Right lobe of liver (tissue), 6 donors: ENCODE measurements at regions not wholly inside any gene's neighbourhood (a gene's known extent, or its start where the extent isn't known, plus 50 kb on each side); places are given as distances from the start of the nearest gene placed in this dataset.

ENCODE experiments used
- ATAC-seq, 4 donors: fragments of 200-7000 bp; cut with Tn5 transposase; one replicate each; pipeline ENCODE4 v1.9.1; 2020; ENCODE audit warnings: mild to moderate bottlenecking in 4 of 4, moderate library complexity in 4 of 4
- DNase-seq, 3 donors: peaks; one replicate each; pipeline ENCODE4 v3.0.0-alpha.2; 2020
- H3K27ac ChIP-seq, 3 donors: fragments of 200-600 bp; one replicate each; pipeline ENCODE4 v1.8.0; 2022
- H3K27me3 ChIP-seq, 2 donors: fragments of 200-600 bp; one replicate each; pipeline ENCODE4 v1.8.0; 2022
- H3K36me3 ChIP-seq, 4 donors: fragments of 200-600 bp; sonication (generic) in 1 of 4; one replicate each; pipeline versions ENCODE4 v1.5.1 to v1.8.0; 2017 to 2022; ENCODE audit warnings: control low read depth in 1 of 4
- H3K4me1 ChIP-seq, 4 donors: fragments of 200-600 bp; sonication (generic) in 1 of 4; one replicate each; pipeline versions ENCODE4 v1.5.1 to v1.8.0; 2017 to 2022; ENCODE audit warnings: control low read depth in 1 of 4
- H3K4me3 ChIP-seq, 3 donors: fragments of 200-600 bp; one replicate each; pipeline ENCODE4 v1.8.0; 2022
- H3K9me3 ChIP-seq, 4 donors: fragments of 200-600 bp; sonication (generic) in 1 of 4; one replicate each; pipeline versions ENCODE4 v1.5.1 to v1.8.0; 2017 to 2022; ENCODE audit warnings: control low read depth in 1 of 4
- CTCF ChIP-seq, 4 donors: fragments of 200-600 bp in 3 of 4; fragments of 450-650 bp in 1 of 4; IDR thresholded peaks; one replicate each; pipeline versions ENCODE4 v1.5.1 to v1.8.0; 2016 to 2022; ENCODE audit warnings: antibody characterized with exemption in 4 of 4, mild to moderate bottlenecking in 2 of 4
- POLR2A ChIP-seq: fragments of 450-650 bp; IDR thresholded peaks from one replicate; pipeline ENCODE4 v1.6.1; 2017; ENCODE audit warnings: antibody characterized with exemption, mild to moderate bottlenecking
- WGBS: methylation state at CpG from one replicate; pipeline ENCODE4 v1.1.6; 2018; ENCODE audit warnings: low coverage, low lambda C conversion rate; ENCODE audit not compliant: insufficient coverage; ENCODE audit errors: missing lambda C conversion rate; 5-methylcytosine and 5-hydroxymethylcytosine counted together
- intact Hi-C, 2 donors: fragments of 100-400 bp; cut with DNase I; formaldehyde crosslinking; loops; one replicate each; pipeline versions ENCODE4 v1.11.2 to v1.14.1; 2022
- donor health status: DM: no; HTN: yes; CAD: no.
- donor health status: DM: no; HTN: no; CAD: no.
- donor health status: DM: no; HTN: no; CAD: no.
- donor health status: DM: no; HTN: yes; CAD: no.
- donor health status: DM: no; HTN: yes; CAD: no.

GRCh38 chr13:34591900-34592529 is 350.1 kb upstream of the NBEA start:
- Histone ChIP-seq H3K4me1 (no peaks in the 10 kb centered on the region), H3K4me3 (no peak overlapping the region), H3K9me3 (no peaks in the 10 kb centered on the region), H3K36me3 (no peaks in the 10 kb centered on the region), H3K27me3 (no peaks in the 10 kb centered on the region), H3K27ac (no peak overlapping the region)
- intact Hi-C loops = no loop called here
- TF ChIP-seq CTCF (IDR thresholded peaks at IDR 0.05) (no peak), POLR2A (no peak)
- DNase-seq (no peak), ATAC-seq (no peak)
- 60% methylated on average over 2 of the region's 2 CpGs for WGBS

GRCh38 chr13:34593658-34594057 is 348.4 kb upstream of the NBEA start:
- DNase-seq = no peak
- ATAC-seq = no peak
- Histone ChIP-seq H3K36me3 (no peaks in the 10 kb centered on the region), H3K4me3 (no peak overlapping the region), H3K27ac (no peak overlapping the region), H3K27me3 (no peaks in the 10 kb centered on the region), H3K9me3 (no peaks in the 10 kb centered on the region), H3K4me1 (no peaks in the 10 kb centered on the region)
- WGBS = 100% methylated on average over 1 of the region's 1 CpG
- TF ChIP-seq POLR2A = no peak
- no peak for TF ChIP-seq CTCF (IDR thresholded peaks at IDR 0.05)
- intact Hi-C loops = no loop called here

GRCh38 chr13:34594507-34594906 is 347.6 kb upstream of the NBEA start:
- no peaks in the 10 kb centered on the region for H3K27me3 ChIP-seq
- no peak overlapping the region for H3K27ac ChIP-seq
- intact Hi-C loops = no loop called here
- H3K4me1 ChIP-seq = no peaks in the 10 kb centered on the region
- 73% methylated on average over 5 of the region's 5 CpGs for WGBS
- H3K4me3 ChIP-seq = no peak overlapping the region
- ATAC-seq (no peak), DNase-seq (no peak)
- no peaks in the 10 kb centered on the region for H3K36me3 ChIP-seq
- TF ChIP-seq POLR2A = no peak
- no peak for TF ChIP-seq CTCF (IDR thresholded peaks at IDR 0.05)
- no peaks in the 10 kb centered on the region for H3K9me3 ChIP-seq

GRCh38 chr13:34608331-34608730 is 333.7 kb upstream of the NBEA start:
- intact Hi-C loops = no loop called here
- Histone ChIP-seq H3K27ac (no peak overlapping the region), H3K27me3 (no peaks in the 10 kb centered on the region), H3K36me3 (no peaks in the 10 kb centered on the region), H3K9me3 (no peaks in the 10 kb centered on the region), H3K4me1 (no peaks in the 10 kb centered on the region), H3K4me3 (no peak overlapping the region)
- no peak for TF ChIP-seq POLR2A
- no peak for TF ChIP-seq CTCF (IDR thresholded peaks at IDR 0.05)
- 73% methylated on average over 3 of the region's 3 CpGs for WGBS
- ATAC-seq (no peak), DNase-seq (no peak)

- Histone ChIP-seq H3K27me3 (no peaks in the 10 kb centered on the region), H3K4me1 (no peaks in the 10 kb centered on the region), H3K36me3 (no peaks in the 10 kb centered on the region), H3K27ac (no peak overlapping the region), H3K4me3 (no peak overlapping the region), H3K9me3 (no peaks in the 10 kb centered on the region)
- ATAC-seq (no peak), DNase-seq (no peak)
- TF ChIP-seq POLR2A (no peak), CTCF (IDR thresholded peaks at IDR 0.05) (no peak)
- intact Hi-C loops = no loop called here
- 100% methylated on average over 1 of the region's 1 CpG for WGBS
Measured at GRCh38 chr13:34611671-34612070, 330.4 kb upstream of the NBEA start.
